IMR-90 (cell line): ENCODE measurements at regions not wholly inside any gene's neighbourhood (a gene's known extent, or its start where the extent isn't known, plus 50 kb on each side); places are given as distances from the start of the nearest gene placed in this dataset.
A peak's percentile ranks its signal among the peaks of the same experiment; 100 is the strongest.

ENCODE experiments used
- ATAC-seq: fragments of 200-7000 bp; cut with Tn5 transposase; 2 replicates; pipeline ENCODE4 v1.9.1; 2020; ENCODE audit warnings: low read depth, mild to moderate bottlenecking, moderate library complexity
- BruUV-seq: library from RNA; stranded (reverse); fragments of 400-500 nt; replicated peaks from 2 replicates; lab custom pipeline; 2021; lab: Mats Ljungman, UMichigan
- CTCF ChIA-PET: fragments of 300-600 bp; formaldehyde crosslinking; extraction: SDS; loops from one replicate; lab custom pipeline; 2021; ENCODE audit warnings: antibody characterized with exemption; lab: Yijun Ruan, JAX
- POLR2A ChIA-PET: fragments of 300-600 bp; sonication (Branson Sonifier 250); formaldehyde crosslinking; loops from one replicate; lab custom pipeline; 2022; ENCODE audit warnings: antibody characterized with exemption; ENCODE audit not compliant: unreplicated experiment; lab: Charles Lee
- DNase-seq: peaks from one replicate; pipeline ENCODE4 v3.0.0; 2013
- H2AFZ ChIP-seq: replicated peaks from 2 replicates; pipeline ENCODE3; 2013; ENCODE audit warnings: low read length, mild to moderate bottlenecking; ENCODE audit not compliant: poor library complexity
- H2AK5ac ChIP-seq: 2 replicates; pipeline ENCODE4 v1.6.1; 2013; ENCODE audit warnings: low read depth, low read length, inconsistent platforms
- H2AK9ac ChIP-seq: replicated peaks from 2 replicates; pipeline ENCODE3; 2013; ENCODE audit warnings: mild to moderate bottlenecking, low read depth, low read length, moderate library complexity; ENCODE audit not compliant: poor library complexity
- H2BK120ac ChIP-seq: 2 replicates; pipeline ENCODE4 v1.6.1; 2013; ENCODE audit warnings: low read depth, low read length, inconsistent platforms
- H2BK15ac ChIP-seq: 3 replicates; pipeline ENCODE4 v1.6.1; 2013; ENCODE audit warnings: low read depth, low read length, inconsistent platforms
- H2BK20ac ChIP-seq: 2 replicates; pipeline ENCODE4 v1.6.1; 2013; ENCODE audit warnings: low read depth, mild to moderate bottlenecking, inconsistent platforms, low read length, moderate library complexity
- H2BK5ac ChIP-seq: 2 replicates; pipeline ENCODE4 v1.6.1; 2013; ENCODE audit warnings: mild to moderate bottlenecking, low read depth, low read length, inconsistent platforms; ENCODE audit not compliant: poor library complexity, severe bottlenecking
- H3K14ac ChIP-seq: replicated peaks from 2 replicates; pipeline ENCODE4 v1.6.1; 2013; ENCODE audit warnings: low read depth, low read length, inconsistent platforms
- H3K18ac ChIP-seq: 2 replicates; pipeline ENCODE4 v1.6.1; 2013; ENCODE audit warnings: low read depth, low read length, control low read depth
- H3K23ac ChIP-seq: 2 replicates; pipeline ENCODE4 v1.6.1; 2013; ENCODE audit warnings: low read depth, low read length, inconsistent platforms
- H3K27ac ChIP-seq: 2 replicates; pipeline ENCODE4 v1.5.1; 2013; ENCODE audit warnings: mild to moderate bottlenecking, control low read depth, low read length; ENCODE audit not compliant: insufficient read depth
- H3K27me3 ChIP-seq: 2 replicates; pipeline ENCODE4 v1.6.1; 2013; ENCODE audit warnings: low read length; ENCODE audit not compliant: control insufficient read depth, insufficient read depth
- H3K36me3 ChIP-seq: 2 replicates; pipeline ENCODE4 v1.6.1; 2013; ENCODE audit warnings: low read length, mixed read lengths; ENCODE audit not compliant: control insufficient read depth, insufficient read depth
- H3K4ac ChIP-seq: 2 replicates; pipeline ENCODE4 v1.6.1; 2013; ENCODE audit warnings: low read depth, low read length, inconsistent platforms
- H3K4me1 ChIP-seq: 2 replicates; pipeline ENCODE4 v1.6.1; 2013; ENCODE audit warnings: low read length, mixed read lengths; ENCODE audit not compliant: control insufficient read depth, insufficient read depth
- H3K4me2 ChIP-seq: 2 replicates; pipeline ENCODE4 v1.6.1; 2013; ENCODE audit warnings: low read depth, mild to moderate bottlenecking, control low read depth, low read length, moderate library complexity
- H3K4me3 ChIP-seq: 2 replicates; pipeline ENCODE4 v1.5.1; 2013; ENCODE audit warnings: low read depth, mild to moderate bottlenecking, control low read depth, low read length, moderate library complexity; ENCODE audit not compliant: insufficient read depth
- H3K56ac ChIP-seq: 2 replicates; pipeline ENCODE4 v1.6.1; 2013; ENCODE audit warnings: low read length, inconsistent platforms; ENCODE audit not compliant: insufficient read depth; ENCODE audit errors: extremely low read depth
- H3K79me1 ChIP-seq, 2 experiments: 2 replicates each; pipeline ENCODE4 v1.6.1; 2013; ENCODE audit warnings: low read length in 2 of 2, inconsistent platforms in 1 of 2, low read depth in 1 of 2
- H3K9ac ChIP-seq: 2 replicates; pipeline ENCODE4 v1.6.1; 2013; ENCODE audit warnings: low read depth, low read length, control low read depth
- H3K9me1 ChIP-seq: 2 replicates; pipeline ENCODE4 v1.6.1; 2013; ENCODE audit warnings: low read length, inconsistent platforms; ENCODE audit not compliant: insufficient read depth
- H3K9me3 ChIP-seq: 2 replicates; pipeline ENCODE4 v1.6.1; 2013; ENCODE audit warnings: low read length; ENCODE audit not compliant: control insufficient read depth, insufficient read depth
- H4K20me1 ChIP-seq: 2 replicates; pipeline ENCODE4 v1.6.1; 2013; ENCODE audit warnings: low read length, inconsistent platforms; ENCODE audit not compliant: insufficient read depth
- H4K5ac ChIP-seq: 2 replicates; pipeline ENCODE4 v1.6.1; 2013; ENCODE audit warnings: mild to moderate bottlenecking, low read depth, low read length, control low read depth
- H4K8ac ChIP-seq, 2 experiments: 2 replicates each; pipeline ENCODE4 v1.6.1; 2013; ENCODE audit warnings: low read depth in 2 of 2, low read length in 2 of 2, control low read depth in 1 of 2, inconsistent platforms in 1 of 2
- H4K91ac ChIP-seq: 2 replicates; pipeline ENCODE4 v1.6.1; 2013; ENCODE audit warnings: low read depth, low read length, inconsistent platforms; ENCODE audit not compliant: insufficient read depth
- CEBPB ChIP-seq: IDR thresholded peaks from 2 replicates; pipeline ENCODE4 v1.6.1; 2012; ENCODE audit warnings: low read depth, low read length, improper control_type of control experiment
- MAFK ChIP-seq: IDR thresholded peaks from 2 replicates; pipeline ENCODE4 v1.6.1; 2012; ENCODE audit warnings: low read depth, low read length, improper control_type of control experiment
- WGBS, 2 experiments: methylation state at CpG; one replicate each; pipeline versions ENCODE4 v1.1.5 to v1.1.7; 2013; ENCODE audit warnings: missing lambda C conversion rate in 2 of 2; ENCODE audit not compliant: insufficient read length in 1 of 2; ENCODE audit errors: extremely low coverage in 2 of 2; 5-methylcytosine and 5-hydroxymethylcytosine counted together
- dilution Hi-C: fragments of 300-500 bp; cut with HindIII; formaldehyde crosslinking; loops from one replicate; pipeline ENCODE4 v1.14.3; 2018; ENCODE audit warnings: low sequenced_read_pairs; ENCODE audit not compliant: unreplicated experiment
- in situ Hi-C: fragments of 300-500 bp; cut with MboI; formaldehyde crosslinking; loops from 3 replicates; pipeline ENCODE4 v1.14.3; 2019; ENCODE audit warnings: low sequenced_read_pairs, inconsistent platforms, mixed read lengths
- intact Hi-C: fragments of 100-400 bp; cut with micrococcal nuclease; formaldehyde crosslinking; loops from 2 replicates; pipeline ENCODE4 v1.10.0; 2022

GRCh38 chr1:69406244-69406643 is 161.5 kb upstream of the LRRC7 start:
- in situ Hi-C loops: no loop called here
- no peaks in the 10 kb centered on the region; the same call in 1 of the 2 replicates for H3K9me3 ChIP-seq
- ChIA-PET CTCF (no interaction called here), POLR2A (no interaction called here)
- no peak overlapping the region for H2BK20ac ChIP-seq
- no peak overlapping the region for H3K4me3 ChIP-seq
- no peak overlapping the region for H2AFZ ChIP-seq
- no peak overlapping the region for H4K5ac ChIP-seq
- no peak overlapping the region for H2AK9ac ChIP-seq
- no peaks in the 10 kb centered on the region for H3K79me1 ChIP-seq
- H2AK5ac ChIP-seq: no peak overlapping the region
- H2BK5ac ChIP-seq: no peak overlapping the region
- no peak overlapping the region for H3K56ac ChIP-seq
- WGBS, 2 experiments: no CpG with 5 or more reads among the region's 3 CpGs
- dilution Hi-C loops: no loop called here
- no peaks in the 10 kb centered on the region for H3K27me3 ChIP-seq
- H3K4me2 ChIP-seq: no peak overlapping the region
- H2BK15ac ChIP-seq: no peak overlapping the region
- no peaks in the 10 kb centered on the region for H3K36me3 ChIP-seq
- no peak overlapping the region for H3K9ac ChIP-seq
- H3K4me1 ChIP-seq: no peaks in the 10 kb centered on the region
- no peak overlapping the region for H3K27ac ChIP-seq
- intact Hi-C loops: no loop called here
- no peak overlapping the region for H2BK120ac ChIP-seq
- TF ChIP-seq MAFK: peak; percentile 79
- no peak for TF ChIP-seq CEBPB
- BruUV-seq: no TSS peak
- no peak overlapping the region for H3K4ac ChIP-seq
- H3K18ac ChIP-seq: no peak overlapping the region
- no peak for ATAC-seq
- no peak overlapping the region for H4K8ac ChIP-seq
- H4K91ac ChIP-seq: no peak overlapping the region
- H3K14ac ChIP-seq: no peak overlapping the region
- H3K9me1 ChIP-seq: no peaks in the 10 kb centered on the region
- no peaks in the 10 kb centered on the region for H4K20me1 ChIP-seq
- DNase-seq: no peak
- H3K23ac ChIP-seq: no peak overlapping the region
